Esophagus muscularis mucosa (tissue), 4 donors: ENCODE measurements at regions not wholly inside any gene's neighbourhood (a gene's known extent, or its start where the extent isn't known, plus 50 kb on each side); places are given as distances from the start of the nearest gene placed in this dataset.

Experiments
- DNase-seq: peaks from one replicate; pipeline ENCODE4 v3.0.0-alpha.2; 2017; ENCODE audit errors: extremely low spot score
- H3K27ac ChIP-seq, 4 donors: fragments of 200-600 bp; sonication (generic); replicated peaks in 1 of 4; 1 replicate in 3 of 4; 2 replicates in 1 of 4; pipeline ENCODE4 v1.5.1; 2016 to 2019; ENCODE audit warnings: mild to moderate bottlenecking in 1 of 4
- H3K27me3 ChIP-seq, 4 donors: fragments of 200-600 bp; sonication (generic); one replicate each; pipeline versions ENCODE4 v1.5.1 to v1.6.0; 2016 to 2019
- H3K36me3 ChIP-seq, 4 donors: fragments of 200-600 bp; sonication (generic); one replicate each; pipeline ENCODE4 v1.5.1; 2016 to 2019
- H3K4me1 ChIP-seq, 4 donors: fragments of 200-600 bp; sonication (generic); one replicate each; pipeline ENCODE4 v1.5.1; 2016 to 2019
- H3K4me3 ChIP-seq, 4 donors: fragments of 200-600 bp; sonication (generic); 1 replicate in 2 of 4; 2 replicates in 2 of 4; pipeline ENCODE4 v1.5.1; 2016 to 2019; ENCODE audit warnings: mild to moderate bottlenecking in 4 of 4, moderate library complexity in 1 of 4
- H3K9me3 ChIP-seq, 4 donors: fragments of 200-600 bp; sonication (generic); 1 replicate in 3 of 4; 2 replicates in 1 of 4; pipeline ENCODE4 v1.5.1; 2016 to 2019
- EP300 ChIP-seq: sonication (generic); formaldehyde crosslinking; IDR thresholded peaks from one replicate; pipeline ENCODE4 v1.6.1; 2017; ENCODE audit warnings: antibody characterized with exemption
- POLR2A ChIP-seq: fragments of 450-650 bp; IDR thresholded peaks from one replicate; pipeline ENCODE4 v1.6.1; 2017; ENCODE audit warnings: antibody characterized with exemption, moderate library complexity, mild to moderate bottlenecking, low read depth
- POLR2AphosphoS5 ChIP-seq, 2 donors: sonication (generic); formaldehyde crosslinking; IDR thresholded peaks; one replicate each; pipeline ENCODE4 v1.6.1; 2017; ENCODE audit warnings: antibody characterized with exemption in 2 of 2
- WGBS: methylation state at CpG from one replicate; pipeline ENCODE4 v1.1.5; 2018; 5-methylcytosine and 5-hydroxymethylcytosine counted together
- intact Hi-C: fragments of 100-400 bp; cut with DNase I; formaldehyde crosslinking; loops from one replicate; pipeline ENCODE4 v1.15.1; 2023
- TF ChIP-seq, protein P1 (sequence below), 3 experiments: fragments of 200-600 bp in 2 of 3; fragments of 450-650 bp in 1 of 3; sonication (generic) in 2 of 3; IDR thresholded peaks; one replicate each; pipeline ENCODE4 v1.5.1; 2017 to 2019; ENCODE audit warnings: antibody characterized with exemption in 3 of 3, mild to moderate bottlenecking in 2 of 3, moderate library complexity in 1 of 3

DNA sequence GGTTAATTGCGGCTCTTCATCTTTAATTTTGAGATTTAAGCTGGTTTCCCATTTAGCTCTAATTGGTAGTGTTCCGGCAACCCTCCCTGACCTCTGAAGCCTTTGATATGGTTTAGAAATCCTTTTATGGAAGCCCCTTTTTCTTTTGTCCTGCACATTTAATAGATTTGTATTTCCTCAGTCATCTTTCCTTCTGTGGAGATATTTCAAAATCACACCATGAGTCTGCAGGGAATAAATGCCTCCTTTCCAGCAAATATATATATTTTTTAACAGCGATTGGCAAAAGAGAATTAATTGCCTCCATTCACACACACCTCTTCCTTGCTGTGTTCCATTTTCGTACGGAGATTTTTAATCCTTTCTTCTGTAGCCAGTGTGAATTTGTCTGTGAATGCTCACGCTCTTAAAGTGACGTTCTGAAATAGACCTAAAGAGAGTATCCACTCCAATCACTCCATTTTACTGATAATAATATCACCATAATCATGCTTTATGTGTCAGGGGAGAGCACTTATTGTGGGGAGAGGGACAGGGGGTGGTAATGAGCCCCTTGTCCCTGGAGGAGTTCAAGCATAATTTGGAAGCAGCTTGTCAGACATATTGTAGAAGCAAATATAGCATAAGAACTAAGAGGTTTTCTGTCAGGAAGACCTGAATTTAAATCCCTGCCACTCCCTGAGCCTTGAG is 142.5 kb upstream of the SYT13 start:
- H3K4me3 ChIP-seq: no peak overlapping the region
- 74% methylated on average over 7 of the region's 7 CpGs for WGBS
- DNase-seq: no peak
- H3K9me3 ChIP-seq: no peaks in the 10 kb centered on the region
- no peaks in the 10 kb centered on the region for H3K4me1 ChIP-seq
- intact Hi-C loops: no loop called here
- H3K36me3 ChIP-seq: no peaks in the 10 kb centered on the region
- H3K27me3 ChIP-seq: peaks cover 0 to 53% (median 0%) of the 10 kb centered on the region in 4 donors
- H3K27ac ChIP-seq: no peak overlapping the region
- TF ChIP-seq EP300 (no peak), POLR2A (no peak), POLR2AphosphoS5 (IDR thresholded peaks at IDR 0.05) (no peak)
- TF ChIP-seq, protein P1, sequence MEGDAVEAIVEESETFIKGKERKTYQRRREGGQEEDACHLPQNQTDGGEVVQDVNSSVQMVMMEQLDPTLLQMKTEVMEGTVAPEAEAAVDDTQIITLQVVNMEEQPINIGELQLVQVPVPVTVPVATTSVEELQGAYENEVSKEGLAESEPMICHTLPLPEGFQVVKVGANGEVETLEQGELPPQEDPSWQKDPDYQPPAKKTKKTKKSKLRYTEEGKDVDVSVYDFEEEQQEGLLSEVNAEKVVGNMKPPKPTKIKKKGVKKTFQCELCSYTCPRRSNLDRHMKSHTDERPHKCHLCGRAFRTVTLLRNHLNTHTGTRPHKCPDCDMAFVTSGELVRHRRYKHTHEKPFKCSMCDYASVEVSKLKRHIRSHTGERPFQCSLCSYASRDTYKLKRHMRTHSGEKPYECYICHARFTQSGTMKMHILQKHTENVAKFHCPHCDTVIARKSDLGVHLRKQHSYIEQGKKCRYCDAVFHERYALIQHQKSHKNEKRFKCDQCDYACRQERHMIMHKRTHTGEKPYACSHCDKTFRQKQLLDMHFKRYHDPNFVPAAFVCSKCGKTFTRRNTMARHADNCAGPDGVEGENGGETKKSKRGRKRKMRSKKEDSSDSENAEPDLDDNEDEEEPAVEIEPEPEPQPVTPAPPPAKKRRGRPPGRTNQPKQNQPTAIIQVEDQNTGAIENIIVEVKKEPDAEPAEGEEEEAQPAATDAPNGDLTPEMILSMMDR (IDR thresholded peaks at IDR 0.05): no peak

DNA sequence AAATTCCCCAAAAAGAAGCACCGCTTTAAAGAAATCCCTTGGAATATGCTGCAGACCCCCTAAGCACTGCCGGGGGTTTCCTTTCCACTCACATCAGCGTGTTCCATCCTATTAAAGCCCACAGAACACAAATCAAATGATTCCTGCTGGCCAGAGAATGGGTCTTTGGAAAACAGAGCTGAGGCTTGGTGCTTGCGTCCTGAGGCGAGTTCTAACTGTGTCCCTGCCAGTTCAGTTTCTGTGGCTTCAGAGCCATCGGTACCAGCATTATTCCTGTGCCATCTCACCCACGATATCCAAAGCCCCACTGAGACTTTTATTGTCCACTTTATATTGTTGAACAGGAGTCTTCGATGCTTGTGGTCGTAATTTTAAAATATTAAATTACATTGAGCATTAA is 142.0 kb upstream of the SYT13 start:
- no peak for DNase-seq

DNA sequence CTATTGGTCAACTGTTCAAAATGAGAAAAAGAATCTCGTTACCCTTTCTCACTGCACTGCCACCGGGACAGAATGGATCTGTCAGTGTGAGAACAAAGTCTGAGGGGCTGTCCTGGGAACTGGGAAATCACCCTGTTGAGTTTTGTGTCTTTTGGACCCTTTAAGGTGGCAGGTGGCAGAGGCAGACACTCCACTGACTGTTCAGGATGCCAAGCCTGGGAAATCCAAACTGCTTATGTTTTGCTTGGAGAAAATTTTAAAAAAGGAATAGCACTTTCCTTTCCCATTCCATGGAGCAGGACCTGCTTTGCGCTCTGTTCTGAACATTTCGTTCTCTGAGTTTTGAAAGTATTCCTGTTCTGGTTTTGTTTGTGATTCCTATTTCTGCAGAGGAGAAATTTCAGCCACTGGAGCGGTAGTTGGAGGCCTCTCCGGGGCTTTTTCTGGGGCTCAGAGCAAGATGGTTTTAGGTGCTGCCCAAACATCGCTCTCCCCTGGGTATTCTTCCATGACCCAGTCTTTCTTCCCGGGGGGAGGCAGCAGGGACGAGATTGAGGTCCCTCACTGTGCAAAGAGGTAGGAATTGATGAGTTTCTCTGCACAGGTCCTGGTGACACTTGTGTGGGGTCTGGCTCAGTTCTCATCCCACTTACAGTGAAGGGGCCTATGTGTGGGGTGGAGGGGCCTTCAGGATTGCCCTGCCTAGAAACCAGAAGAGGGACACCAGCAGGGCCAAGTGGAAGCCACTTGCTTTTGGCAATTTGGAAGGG is 138.5 kb upstream of the SYT13 start:
- Histone ChIP-seq H3K27ac (no peak overlapping the region), H3K27me3 (peaks cover 0 to 40% (median 0%) of the 10 kb centered on the region in 4 donors), H3K4me1 (no peaks in the 10 kb centered on the region), H3K9me3 (peaks cover 0 to 8% (median under 1%) of the 10 kb centered on the region in 4 donors), H3K4me3 (no peak overlapping the region), H3K36me3 (no peaks in the 10 kb centered on the region)
- TF ChIP-seq, protein P1 (IDR thresholded peaks at IDR 0.05): no peak
- TF ChIP-seq EP300: no peak
- TF ChIP-seq POLR2A: no peak
- no peak for TF ChIP-seq POLR2AphosphoS5 (IDR thresholded peaks at IDR 0.05)
- no peak for DNase-seq
- intact Hi-C loops: no loop called here
- 88% methylated on average over 9 of the region's 9 CpGs for WGBS

More for the DNA sequence above, 142.0 kb upstream of the SYT13 start:
- no peak overlapping the region for H3K27ac ChIP-seq
- H3K4me3 ChIP-seq: no peak overlapping the region
- H3K36me3 ChIP-seq: no peaks in the 10 kb centered on the region
- no peaks in the 10 kb centered on the region for H3K4me1 ChIP-seq
- TF ChIP-seq POLR2AphosphoS5 (IDR thresholded peaks at IDR 0.05) (no peak), EP300 (no peak), POLR2A (no peak)
- TF ChIP-seq, protein P1 (IDR thresholded peaks at IDR 0.05): no peak
- peaks cover 0 to 53% (median 0%) of the 10 kb centered on the region in 4 donors for H3K27me3 ChIP-seq
- 89% methylated on average over 9 of the region's 9 CpGs for WGBS
- no peaks in the 10 kb centered on the region for H3K9me3 ChIP-seq
- intact Hi-C loops: no loop called here

DNA sequence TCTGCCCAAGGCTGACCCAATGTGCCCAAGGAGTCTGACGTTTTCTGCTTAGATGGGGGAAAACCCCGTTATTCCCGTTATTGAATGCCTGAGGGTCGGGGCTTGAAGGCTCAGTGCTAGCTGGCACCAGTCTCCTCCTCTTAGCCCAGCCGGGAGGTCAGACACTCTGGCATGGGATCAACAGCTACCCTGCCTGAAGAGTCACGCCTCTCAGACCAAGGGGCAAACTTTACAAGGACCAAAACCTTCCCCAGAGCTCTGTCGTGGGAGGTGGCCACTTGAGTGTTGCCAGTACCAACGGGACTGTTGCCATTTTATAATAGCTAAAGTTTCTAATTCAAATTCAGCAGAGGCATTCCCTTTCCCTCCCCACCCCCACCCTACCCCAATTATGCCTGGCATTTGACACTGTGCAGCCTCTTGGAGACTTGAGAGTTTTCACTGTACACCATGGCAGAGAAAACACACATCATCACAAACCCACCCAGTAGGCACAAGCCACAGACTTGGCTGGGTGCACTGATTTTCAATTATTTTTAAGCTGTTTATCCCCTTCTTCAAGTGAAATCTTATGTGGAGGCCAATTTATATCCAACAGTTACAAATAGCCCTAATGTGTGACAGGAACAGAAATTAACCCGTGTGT is 137.5 kb upstream of the SYT13 start:
- Histone ChIP-seq H3K9me3 (peaks cover 0 to 16% (median 5%) of the 10 kb centered on the region in 4 donors), H3K4me3 (no peak overlapping the region), H3K36me3 (no peaks in the 10 kb centered on the region), H3K27ac (no peak overlapping the region), H3K4me1 (no peaks in the 10 kb centered on the region), H3K27me3 (peaks cover 0 to 32% (median 0%) of the 10 kb centered on the region in 4 donors)
- TF ChIP-seq POLR2AphosphoS5 (IDR thresholded peaks at IDR 0.05) (no peak), POLR2A (no peak), EP300 (no peak)
- TF ChIP-seq, protein P1 (IDR thresholded peaks at IDR 0.05): no peak
- DNase-seq: no peak
- 49% methylated on average over 7 of the region's 9 CpGs for WGBS
- intact Hi-C loops: no loop called here
